ENCODE measurements at regions not wholly inside any gene's neighbourhood (a gene's known extent, or its start where the extent isn't known, plus 50 kb on each side); places are given as distances from the start of the nearest gene placed in this dataset.

DNA sequence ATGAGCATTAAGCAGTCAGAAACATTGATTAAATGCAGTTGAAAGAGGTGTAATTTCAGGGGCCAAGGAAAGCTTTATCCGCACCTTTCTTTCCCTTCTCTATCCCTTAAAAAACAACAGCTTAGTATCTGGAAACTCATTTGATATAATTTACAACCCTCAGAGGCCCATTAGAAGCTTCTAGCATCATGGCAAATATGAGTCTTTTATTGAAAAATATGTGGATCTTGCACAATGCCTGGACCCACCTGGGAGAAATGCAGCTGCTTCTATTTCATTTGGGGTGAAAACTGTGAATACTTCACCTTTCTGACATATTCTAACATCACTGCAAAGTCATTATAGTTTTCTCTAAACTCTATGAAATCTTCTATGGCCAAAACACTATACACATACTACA, 492.2 kb upstream of the PSMD7 start:
- no peak for DNase-seq

DNA sequence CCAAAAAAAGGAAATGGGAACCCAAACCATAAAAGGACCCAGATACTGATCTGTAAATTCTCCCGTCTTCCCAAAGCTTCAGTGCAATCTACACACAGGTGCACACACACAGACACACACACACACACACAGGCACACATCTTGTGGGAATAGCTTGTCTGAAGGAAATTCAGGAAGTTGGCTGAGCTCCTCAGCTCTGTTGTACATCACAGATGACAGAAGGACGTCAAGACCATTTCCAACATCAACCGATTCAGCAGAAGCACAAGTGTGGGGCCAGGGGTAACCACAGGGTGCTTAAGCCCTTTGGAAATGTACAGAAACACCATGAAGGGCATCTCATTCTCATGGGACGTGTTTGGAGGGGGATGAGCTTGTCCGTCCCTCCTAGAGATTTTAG, 498.1 kb upstream of the PSMD7 start:
- no peak for DNase-seq

DNA sequence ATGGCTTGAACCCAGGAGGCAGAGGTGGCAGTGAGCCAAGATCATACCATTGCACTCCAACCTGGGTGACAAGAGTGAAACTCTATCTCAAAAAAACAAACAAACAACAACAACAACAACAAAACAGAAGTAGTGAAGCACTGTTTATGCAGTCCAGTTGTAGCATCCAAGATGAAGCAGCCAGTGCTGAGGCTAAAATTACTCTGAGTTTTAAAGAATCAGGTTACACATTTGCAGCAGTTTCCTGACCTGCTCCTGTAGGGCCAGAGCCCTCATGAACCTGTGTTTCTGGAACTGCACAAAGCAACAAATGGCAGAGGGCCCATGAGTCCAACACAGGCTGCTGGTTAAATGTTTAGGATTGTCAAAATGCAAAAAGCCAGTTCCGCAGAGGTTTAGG, 499.5 kb upstream of the PSMD7 start:
- DNase-seq, result no peak

DNA sequence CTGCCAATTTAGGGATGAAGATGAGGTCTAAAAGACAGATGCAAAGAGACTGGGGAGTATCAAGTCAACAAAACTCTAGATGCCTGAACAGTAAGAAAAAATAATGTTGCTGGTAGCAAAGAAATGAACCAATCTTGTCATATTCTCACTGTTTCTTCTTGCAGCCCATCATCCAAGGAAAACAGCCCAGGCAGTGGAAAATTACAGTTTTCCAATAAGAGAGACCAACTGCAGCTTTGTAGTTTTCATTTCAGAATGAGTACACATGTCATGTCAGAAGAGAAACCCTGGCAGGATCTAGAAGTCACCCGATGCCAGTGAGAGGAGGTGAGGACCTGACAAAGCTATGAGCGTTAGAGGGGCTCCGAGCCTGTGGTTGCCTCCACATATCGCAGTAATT, 500.4 kb upstream of the PSMD7 start:
- no peak for DNase-seq

DNA sequence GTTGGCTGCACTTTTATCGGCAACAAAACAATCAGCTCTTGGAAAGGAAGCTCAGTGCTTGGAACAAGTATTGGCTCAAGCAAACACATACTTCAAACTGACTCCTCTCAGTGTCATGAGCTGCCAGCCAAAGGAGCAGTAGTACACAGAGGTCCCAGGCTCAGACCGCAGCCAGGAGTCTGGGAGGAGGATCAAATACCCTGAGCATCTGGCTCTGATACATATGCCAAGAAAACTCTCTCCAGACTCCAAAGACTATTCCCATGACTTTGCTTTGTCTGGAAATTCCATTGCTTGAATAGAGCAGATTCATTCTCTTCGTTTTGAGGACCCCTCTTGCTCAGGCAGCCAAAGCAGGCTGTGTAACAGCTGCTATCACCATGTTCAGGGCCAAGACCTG, 501.6 kb upstream of the PSMD7 start:
- no peak for DNase-seq

DNA sequence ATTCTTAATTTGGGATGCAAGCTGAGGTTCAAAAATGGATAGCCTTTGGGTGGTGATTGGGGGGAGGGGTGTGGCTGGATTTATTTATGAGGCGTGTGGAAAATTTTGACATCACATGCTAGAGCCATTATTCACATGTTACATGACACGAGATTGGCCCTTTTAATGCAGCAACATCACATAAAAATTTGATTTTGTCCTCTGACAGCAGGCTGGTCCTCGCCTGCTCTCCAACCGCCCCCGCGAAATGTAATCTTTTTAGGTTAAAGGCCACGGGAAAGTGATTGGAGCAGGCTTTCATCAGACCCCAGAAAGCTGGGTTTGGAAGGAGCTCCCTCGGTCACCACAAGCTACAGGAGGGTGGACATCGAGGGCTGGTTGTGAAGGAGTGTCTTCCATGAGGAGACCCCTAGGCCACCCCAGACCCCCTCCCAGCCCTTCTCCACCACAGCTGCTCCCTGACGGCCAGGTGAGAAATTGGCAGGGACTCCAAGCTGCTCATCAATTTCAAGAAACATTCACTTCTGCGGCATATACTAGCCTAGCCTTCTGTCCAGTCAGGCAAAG, 502.7 kb upstream of the PSMD7 start:
- DNase-seq, result no peak

DNA sequence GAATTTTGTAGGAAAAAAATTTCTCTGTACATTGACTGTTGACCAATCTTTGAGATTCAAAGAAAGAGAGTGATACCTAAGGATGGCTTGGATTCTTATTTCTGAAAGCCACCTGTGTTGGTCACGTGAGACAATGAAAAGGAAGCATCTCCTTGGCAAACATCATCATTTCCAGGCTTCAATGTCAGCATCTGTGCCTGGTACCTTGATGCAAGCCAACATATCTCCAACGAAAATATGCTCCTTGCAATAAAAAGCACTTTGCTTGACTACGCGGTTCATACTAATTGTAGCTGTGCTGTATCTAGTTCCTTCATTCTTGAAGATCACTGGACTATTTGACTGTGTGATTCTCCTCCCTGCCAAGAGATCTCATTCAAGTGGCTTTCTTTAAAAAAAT, 503.4 kb upstream of the PSMD7 start:
- no peak for DNase-seq

DNA sequence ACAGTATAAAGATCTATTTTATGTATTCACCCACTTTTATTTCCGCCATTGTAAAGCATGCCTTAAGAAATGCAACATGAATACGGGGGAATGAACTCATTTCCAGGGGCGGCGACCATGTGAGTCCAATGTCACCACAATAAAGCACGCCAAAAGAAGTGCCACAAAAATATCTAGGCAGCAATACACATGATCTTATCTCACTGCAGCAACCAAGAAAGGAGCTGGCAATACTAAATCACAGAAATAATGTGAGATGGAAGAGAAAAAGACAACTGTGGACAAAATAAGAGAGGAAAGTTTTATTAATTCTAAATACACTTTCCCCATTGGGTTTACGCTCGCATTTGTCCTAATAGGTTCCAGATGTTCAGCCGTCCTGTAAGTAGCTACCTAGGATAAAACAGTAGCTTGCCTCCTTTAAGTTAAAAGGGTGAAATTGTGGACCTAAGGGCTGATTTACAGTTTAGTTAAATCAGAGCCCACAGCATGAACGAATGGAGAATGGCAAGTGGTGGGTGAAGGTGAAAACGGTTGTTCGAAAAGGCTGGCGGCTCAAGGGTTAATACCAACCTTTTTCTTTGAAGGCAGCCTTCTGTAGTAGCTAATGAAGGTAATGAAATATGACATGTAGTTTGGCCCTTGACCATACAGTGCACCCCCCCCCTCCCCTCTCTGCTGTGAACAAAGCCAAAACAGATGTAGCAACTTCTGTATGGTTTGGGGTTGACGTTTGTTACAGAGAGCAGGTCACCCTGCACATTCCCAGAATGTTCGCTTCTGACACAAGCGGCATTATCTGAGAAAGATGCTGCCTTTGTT, 504.2 kb upstream of the PSMD7 start:
- DNase-seq, result no peak

DNA sequence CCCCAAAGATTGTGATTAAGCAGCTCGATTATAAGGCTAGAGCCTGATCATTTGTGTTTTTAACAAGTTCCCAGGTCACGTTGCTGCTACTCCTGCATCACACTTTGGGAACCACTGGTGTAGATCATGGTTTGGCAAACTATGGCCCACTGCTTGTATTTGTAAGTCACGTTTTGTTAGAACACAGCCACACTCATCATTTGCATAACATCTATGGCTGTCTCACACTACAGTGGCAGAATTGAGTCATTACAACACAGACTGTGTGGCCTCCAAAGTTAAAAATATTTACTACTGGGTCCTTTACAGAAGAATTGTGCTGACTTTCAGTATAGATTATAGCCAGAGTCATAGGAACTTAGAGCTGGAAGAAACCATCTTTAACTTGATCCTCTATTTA, 515.3 kb upstream of the PSMD7 start:
- DNase-seq, result no peak

DNA sequence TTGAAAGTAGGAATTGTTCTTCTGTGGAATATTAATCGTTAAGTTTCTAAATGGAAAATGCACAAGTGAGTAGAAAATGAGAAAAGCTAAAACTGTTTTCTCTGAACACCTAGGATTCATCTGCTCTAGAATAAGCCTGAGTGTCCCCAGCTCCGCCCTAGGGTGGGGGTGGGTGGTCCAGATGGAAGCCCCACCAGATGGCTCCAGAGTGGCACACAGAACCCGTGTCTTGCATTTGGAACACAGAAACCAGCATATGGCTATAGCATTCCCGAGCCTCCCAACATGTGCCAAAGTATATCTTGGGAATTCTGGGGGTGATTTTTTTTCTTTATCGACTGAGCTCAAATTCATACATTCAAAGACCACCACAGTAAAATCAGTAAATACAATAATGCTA, 517.7 kb upstream of the PSMD7 start:
- DNase-seq, result no peak

DNA sequence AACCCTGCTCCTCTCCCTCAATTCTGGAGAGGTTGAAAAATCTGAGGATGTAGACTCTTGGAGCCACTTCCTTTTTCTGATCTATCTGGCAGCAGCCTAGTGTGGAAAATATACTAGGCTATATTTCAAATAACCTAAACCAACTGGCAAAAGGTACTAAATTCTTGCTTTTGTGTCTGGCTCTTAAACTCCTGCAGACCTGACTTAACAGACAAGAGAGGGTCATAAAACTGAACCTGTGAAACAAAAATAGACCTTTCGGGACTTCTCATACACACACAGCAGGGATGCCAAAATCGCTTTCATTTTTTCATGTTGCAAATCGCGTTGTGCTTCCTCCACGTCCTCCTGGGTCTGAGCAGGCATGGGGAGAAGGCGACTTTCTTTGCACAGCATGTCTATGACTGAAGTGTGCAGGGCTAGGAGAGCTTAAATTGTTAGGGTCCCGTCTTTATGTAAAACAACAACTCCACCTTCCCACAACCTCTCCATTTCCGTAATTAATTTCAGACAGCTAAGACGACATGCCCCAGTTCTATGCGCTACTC, 520.7 kb upstream of the PSMD7 start:
- no peak for DNase-seq

DNA sequence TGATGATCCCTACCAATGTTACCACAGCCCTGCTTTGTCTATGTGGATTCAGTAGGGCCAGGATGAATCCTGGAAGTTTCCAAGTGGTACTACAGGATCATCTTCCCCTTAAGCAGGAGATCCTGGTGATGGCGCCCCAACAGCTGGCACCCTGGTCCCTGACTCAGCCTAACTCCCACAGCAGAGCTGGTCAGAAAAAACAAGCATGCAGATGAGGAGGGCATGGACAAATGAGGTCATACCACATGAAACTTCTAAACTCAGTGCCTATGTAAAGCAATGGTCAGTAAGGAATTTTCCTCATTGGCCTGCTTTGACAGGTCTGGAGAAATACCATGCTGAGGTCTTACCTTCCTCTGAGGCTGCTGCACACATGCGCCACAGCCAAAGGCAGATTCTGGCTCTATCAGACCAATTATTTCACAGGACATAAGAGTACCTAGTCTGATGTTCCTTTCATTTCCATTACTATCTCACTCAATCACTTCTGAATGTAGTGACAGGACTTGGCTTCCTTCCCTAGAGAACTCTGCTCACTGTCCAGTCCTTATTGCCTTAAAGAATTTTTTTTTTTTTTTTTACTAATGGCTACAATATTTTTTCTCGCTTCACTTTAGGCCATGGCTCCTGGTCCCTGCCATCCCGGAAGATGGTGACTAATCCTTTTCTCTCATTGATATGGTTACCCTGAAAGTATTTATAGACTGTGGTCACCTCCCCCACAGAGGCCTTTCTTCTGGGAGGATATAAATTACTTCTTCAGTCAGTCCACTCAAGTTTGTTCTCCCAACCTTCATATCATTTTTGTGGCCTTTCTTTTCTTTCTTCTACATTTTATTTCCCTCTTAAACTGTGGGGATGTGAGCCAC, 525.2 kb upstream of the PSMD7 start:
- DNase-seq, result no peak

DNA sequence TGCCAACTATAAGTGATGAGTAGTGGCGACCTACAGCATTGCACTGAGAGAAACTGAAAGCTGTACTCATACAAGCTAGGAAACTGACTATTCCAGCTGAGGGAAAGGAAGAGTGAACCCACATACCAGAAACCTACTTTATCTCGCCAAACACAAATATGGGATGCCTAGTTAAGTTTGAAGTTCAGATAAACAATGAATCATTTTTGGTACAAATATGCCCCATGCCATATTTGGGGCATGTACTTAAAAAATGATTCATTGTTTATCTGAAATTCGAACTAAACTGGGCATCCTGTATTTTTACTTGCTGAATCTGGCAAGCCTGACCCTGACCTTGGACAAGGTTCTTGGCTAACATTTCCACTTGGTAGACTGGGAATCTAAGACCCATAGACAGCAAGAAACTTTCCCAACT, 527.8 kb upstream of the PSMD7 start:
- DNase-seq, result no peak

DNA sequence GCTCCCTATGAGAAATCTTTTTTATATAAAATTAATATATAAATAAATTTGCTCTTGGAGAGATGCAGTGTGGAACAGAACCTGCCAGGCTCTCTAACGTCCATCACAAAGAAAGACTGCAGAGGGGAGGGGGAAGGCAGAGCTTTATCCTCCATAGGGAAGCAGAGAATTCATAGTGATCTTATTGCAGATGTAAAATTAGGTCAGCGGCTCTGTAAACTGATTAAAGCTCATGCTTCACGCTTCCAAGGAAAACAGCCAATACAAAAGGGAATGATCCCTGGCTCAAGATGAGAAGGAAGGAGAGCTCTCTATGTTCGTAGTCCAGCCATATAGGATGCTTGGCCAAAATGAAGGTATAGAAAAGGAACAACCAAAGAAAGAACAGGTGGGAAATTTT, 532.3 kb upstream of the PSMD7 start:
- DNase-seq, result no peak

DNA sequence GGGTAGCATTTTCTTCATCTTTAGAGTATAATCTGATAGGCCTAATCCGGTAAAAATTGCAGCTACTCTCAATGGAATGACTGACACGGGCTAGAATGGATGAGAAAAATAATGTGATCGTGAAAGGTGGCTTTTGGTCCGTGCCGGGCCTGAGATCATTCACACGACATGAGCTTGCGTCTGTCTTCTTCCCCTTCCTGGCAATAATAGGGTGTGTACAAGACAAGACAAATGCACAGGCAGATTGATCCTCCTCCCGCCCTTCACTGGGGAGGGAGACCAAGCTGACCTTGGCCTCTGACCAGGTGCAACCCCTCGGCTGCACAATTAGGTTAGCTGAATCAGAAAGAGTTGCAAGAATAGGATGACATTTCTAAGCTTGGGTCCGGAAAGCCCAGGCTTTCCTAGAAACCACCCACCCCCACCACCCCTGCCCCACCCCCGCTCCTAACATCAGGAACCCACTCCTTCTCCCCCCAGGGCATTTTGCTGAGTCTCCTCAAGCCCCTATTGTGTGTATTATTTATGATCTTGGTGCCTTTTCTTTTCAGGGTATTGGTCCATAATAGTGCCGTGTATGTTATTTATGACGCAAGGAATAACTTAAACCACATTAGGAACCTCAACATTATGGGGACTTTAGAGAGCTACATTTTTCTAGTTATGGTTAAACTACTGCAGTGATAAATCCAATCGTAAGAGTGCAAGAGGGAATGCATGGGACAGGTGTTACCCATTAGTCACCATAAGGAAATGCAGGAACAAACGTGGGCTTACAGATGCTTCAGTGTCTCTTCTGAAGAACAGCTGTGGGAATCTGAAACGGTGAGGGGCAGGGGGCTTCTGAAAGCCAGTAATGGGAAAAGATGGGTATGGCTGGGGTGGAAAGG, 540.1 kb upstream of the PSMD7 start:
- DNase-seq, result no peak

DNA sequence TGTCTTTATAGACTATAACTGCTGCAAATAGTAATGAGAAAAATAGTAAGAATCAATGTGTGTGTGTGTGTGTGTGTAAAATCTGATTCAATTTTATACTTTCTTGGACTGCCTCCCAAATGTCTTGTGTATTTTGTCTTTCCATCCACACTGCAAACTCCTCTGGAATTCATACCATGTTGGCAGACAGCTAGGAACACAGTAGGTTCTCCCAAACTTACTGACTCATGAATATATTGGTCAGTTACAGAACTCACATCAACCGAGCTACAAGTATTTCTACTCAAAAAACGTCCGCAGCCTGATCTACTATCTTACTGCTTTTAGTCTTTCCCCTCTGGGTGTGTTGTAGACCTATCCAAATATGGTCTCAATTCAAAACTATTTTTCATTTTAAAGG, 542.7 kb upstream of the PSMD7 start:
- DNase-seq, result no peak

DNA sequence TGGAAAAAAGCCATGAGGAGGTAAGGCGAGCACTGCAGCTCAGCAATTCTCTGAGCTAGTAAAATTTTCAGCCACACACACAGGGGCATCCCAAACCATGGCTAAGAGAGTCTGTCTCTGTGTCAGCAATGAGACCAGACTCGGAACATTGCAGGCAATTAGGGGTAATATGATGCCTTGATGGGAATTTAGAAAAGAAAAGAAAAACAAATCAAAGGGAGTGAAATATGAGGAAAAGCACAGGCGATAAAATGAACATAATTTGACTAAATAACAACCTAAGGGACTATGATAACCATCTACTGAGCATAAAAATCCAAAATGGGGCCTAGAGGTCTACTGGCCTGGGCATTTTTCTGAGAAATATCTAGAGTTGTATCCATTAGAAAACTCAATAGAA, 546.0 kb upstream of the PSMD7 start:
- no peak for DNase-seq

DNA sequence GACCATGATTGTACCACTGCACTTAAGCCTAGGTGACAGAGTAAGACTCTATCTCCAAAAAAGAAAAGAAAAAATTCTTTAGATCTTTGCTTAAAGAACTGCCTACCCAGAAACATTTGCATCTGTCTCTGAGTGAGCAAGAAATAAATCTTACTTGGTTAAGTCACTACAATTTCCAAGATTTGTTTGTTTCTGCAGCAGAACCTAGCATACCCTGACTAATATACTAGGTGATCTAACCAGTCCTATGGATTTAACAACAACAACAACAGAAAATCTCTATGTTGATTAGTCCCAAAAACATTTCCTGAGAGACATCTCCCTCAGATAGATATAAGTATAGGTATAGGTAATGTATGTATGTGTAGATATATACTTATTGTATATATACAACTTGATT, 549.3 kb upstream of the PSMD7 start:
- no peak for DNase-seq

DNA sequence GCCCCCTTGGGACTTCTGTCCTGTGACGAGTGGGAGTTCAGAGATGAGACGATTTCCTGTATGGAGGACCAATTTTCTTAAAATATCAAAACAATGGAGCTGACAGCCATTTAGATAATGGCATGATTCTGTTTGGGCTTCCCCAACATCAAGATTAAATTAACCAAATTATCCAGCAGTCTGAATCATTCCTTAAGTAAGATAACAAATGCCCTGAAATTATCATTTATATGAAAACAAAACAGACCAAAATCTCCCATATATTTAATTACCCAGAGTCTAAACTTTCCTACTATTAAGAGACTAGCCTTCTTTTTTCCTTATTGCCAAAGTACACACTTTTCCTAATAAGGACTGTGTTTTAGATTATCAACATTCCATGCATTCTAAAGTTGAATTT, 550.1 kb upstream of the PSMD7 start:
- no peak for DNase-seq

DNA sequence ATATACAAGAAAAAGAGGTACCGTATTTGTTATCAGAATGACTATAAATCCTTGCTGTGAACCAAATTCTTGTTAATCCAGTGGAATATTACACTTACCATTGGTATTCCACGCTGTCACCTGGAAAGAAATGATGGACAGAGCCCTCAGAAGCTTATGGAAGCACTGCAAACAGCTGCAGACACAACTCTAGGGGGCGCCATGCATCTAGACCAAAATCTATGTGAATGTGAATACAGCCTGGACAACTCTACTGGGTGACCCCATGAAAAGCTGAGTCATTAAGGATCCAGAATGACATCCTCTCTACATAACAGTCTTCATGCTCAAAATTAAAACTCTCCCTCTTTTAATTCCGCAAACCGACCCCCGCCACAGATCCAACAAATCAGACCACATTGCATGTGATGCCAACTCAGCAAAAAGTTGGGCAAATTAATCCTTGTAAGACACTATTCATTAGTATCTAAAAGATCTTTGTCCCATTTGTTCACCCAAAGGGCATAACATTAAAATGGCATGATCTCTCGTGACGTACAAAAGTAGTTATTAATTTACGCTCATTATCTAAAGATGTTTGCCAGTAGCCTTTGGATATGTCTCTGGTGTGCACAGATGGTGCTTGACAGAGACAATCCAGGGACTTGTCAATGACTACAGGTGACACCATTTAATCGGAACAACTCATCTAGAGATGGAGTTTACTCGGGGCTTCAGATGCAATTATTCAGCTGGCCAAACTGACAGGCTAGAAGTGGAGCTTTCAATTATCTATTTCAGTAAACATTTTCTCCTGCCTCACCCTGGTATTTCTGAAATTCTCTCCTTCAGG, 552.7 kb upstream of the PSMD7 start:
- DNase-seq, result peak in 1 of 3 donors; percentile 1

DNA sequence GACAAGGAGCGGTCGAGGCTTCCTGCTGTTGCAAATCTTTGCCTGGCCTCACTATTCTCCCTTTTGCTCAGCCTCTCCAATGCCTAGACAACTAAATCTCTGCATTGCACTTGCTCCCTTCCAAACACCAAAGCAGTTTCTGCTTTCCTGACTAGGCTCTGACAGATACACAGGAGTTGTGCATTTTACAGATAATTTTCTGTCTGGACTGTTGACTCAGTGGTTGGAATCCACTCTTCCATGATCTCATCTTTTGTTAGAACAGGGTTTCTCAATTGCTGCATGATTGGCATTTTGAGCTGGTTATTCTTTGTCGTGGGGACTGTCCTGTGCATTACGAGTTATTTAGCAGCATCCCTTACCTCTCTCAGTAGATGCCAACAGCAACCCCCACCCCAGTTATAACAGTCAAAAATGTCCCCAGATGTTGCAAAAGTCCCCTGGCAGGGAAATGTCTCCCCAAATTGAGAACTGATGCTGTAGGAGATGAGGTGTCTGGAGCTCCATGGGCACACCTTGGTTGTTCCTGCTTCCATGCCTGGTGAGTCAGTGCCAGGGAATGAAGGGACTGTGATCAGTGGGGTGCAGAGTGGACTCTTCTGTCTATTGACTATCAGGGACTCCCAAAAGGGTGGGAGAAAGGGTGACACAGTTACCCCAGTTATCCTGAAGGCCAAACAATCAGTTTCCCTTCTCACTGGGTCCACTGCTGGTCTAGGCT, 557.4 kb upstream of the PSMD7 start:
- DNase-seq, result no peak
